ENCODE measurements at regions not wholly inside any gene's neighbourhood (a gene's known extent, or its start where the extent isn't known, plus 50 kb on each side); places are given as distances from the start of the nearest gene placed in this dataset.

- intact Hi-C loops (cut with DNase I): no loop called here
- no peak for DNase-seq (ENCODE audit: low spot score)
These were observed 67.8 kb upstream of the MYOCD start for GRCh38 chr17:12597895-12598294.

DNA sequence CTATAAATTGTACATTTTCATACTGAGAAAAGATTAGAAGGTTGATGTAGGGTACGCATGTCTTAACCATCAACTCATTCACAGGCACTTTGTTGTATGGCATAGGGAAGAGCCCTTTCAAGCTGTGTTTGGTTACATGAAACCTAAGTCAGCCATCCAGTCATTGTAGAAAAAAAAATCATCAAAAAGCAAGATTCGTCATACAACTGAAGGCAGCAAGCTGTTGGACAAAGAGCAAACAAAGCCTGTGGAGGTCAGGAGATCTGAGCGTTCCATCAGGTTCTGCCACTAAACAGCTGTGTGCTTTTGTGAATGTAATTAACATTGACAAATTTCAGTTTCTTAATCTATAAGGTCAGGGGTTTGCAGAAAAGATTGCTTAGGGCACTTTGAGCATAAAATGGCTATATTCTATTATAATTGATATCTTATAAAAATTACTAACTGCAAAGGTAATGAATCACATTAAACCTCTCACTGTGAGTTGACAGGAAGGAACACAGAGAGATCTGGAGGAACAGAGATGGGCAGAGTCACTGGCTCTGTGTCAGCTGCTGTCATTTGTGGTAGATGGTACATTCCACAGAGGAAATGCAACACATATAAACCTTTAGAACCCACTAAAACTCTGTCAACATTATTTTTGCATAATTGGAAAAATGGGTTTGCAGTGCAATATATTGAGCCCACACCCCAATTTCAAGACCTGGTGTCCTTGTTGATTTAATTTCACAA lies 66.3 kb upstream of the MYOCD start:
- intact Hi-C loops (cut with DNase I): no loop called here
- DNase-seq (ENCODE audit: low spot score): no peak

DNA sequence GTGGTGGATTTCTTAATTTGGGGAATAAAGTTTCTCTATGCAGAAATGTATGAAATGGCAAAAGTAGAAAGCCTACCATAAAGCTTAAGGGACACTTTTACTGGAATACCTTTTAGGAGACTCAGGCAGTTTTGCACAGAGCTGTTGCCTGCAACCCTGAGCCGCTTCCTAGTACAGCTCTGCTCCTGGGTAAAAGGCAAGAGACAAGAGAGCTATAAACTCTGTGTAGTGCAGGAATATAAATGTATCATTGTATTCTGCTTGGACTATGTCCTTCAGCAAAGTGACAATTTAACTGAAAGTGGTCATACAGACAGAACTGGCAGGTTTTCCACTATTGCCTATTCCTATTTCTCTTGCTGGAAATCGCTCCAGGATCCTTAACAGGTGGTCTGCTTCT lies 65.3 kb upstream of the MYOCD start:
- intact Hi-C loops (cut with DNase I): no loop called here
- DNase-seq (ENCODE audit: low spot score): no peak

GRCh38 chr17:12603566-12603965 lies 62.1 kb upstream of the MYOCD start:
- intact Hi-C loops (cut with DNase I): no loop called here

DNA sequence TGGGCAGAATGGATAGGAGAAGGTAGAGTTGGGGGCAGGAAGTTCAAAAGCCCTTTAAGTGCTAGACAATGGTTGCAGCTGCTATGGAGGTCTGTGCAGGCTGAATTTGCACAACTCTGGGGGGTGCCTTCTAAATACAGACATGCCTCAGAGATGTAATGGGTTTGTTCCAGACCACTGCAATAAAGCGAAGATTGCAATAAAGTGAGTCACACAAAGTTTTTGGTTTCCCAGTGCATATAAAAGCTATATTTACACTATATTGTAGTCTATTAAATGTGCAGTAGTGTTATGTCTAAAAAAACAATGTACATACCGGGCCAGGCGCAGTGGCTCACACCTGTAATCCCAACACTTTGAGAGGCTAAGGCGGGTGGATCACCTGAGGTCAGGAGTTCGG lies 60.5 kb upstream of the MYOCD start:
- no peak for DNase-seq (ENCODE audit: low spot score)
- intact Hi-C loops (cut with DNase I): no loop called here

More at GRCh38 chr17:12603566-12603965, 62.1 kb upstream of the MYOCD start:
- DNase-seq (ENCODE audit: low spot score): no peak

DNA sequence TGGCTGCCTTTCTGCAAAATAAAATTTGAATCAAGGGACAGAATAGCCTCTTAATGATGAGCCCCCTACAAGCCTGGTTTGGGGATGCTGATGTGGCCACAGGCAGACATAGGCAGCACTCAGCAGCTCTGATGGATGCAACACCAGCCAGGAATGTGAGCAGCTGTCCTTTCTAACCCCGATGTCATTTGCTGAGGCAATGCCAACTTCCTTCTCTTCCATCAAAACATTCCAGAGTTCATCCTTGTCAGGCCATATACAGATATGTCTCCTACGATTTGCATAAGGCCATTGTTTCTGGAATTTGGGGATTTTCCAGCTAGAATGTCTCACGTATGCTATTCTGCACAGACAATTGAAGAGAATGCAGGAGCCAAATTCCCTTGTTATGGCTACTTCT lies 52.1 kb upstream of the MYOCD start:
- intact Hi-C loops (cut with DNase I): no loop called here
- DNase-seq (ENCODE audit: low spot score): no peak
